ENCODE measurements at regions not wholly inside any gene's neighbourhood (a gene's known extent, or its start where the extent isn't known, plus 50 kb on each side); places are given as distances from the start of the nearest gene placed in this dataset.

GRCh38 chr12:19783547-19784444, 344.5 kb downstream of the AEBP2 start:
- TF ChIP-seq BACH2 (CRISPR knock-in tag; IDR thresholded peaks at IDR 0.05; ENCODE audit: borderline replicate concordance) (no peak), PATZ1 (CRISPR knock-in tag; IDR thresholded peaks at IDR 0.05; ENCODE audit: borderline replicate concordance) (no peak), PPARA (CRISPR knock-in tag; IDR thresholded peaks at IDR 0.05; ENCODE audit: borderline replicate concordance) (no peak), SNAI2 (CRISPR knock-in tag; IDR thresholded peaks at IDR 0.05) (no peak), ESRRG (CRISPR knock-in tag; IDR thresholded peaks at IDR 0.05) (no peak), POU6F1 (CRISPR knock-in tag; IDR thresholded peaks at IDR 0.05; ENCODE audit: borderline replicate concordance, low read depth) (no peak), ZC3H10 (CRISPR knock-in tag; IDR thresholded peaks at IDR 0.05) (no peak), RARB (CRISPR knock-in tag; IDR thresholded peaks at IDR 0.05) (no peak), ZNF70 (CRISPR knock-in tag; IDR thresholded peaks at IDR 0.05) (no peak), CSRNP3 (CRISPR knock-in tag; IDR thresholded peaks at IDR 0.05) (no peak), CSDC2 (CRISPR knock-in tag; IDR thresholded peaks at IDR 0.05) (no peak), ZFP30 (CRISPR knock-in tag; IDR thresholded peaks at IDR 0.05) (no peak), TOX (CRISPR knock-in tag; IDR thresholded peaks at IDR 0.05; ENCODE audit: borderline replicate concordance) (no peak), ISL1 (CRISPR knock-in tag; IDR thresholded peaks at IDR 0.05) (no peak)

All from SK-N-SH treated with all-trans-retinoic acid at 6 μM for 48 hours (cell line).